ENCODE measurements at regions not wholly inside any gene's neighbourhood (a gene's known extent, or its start where the extent isn't known, plus 50 kb on each side); places are given as distances from the start of the nearest gene placed in this dataset.

DNA sequence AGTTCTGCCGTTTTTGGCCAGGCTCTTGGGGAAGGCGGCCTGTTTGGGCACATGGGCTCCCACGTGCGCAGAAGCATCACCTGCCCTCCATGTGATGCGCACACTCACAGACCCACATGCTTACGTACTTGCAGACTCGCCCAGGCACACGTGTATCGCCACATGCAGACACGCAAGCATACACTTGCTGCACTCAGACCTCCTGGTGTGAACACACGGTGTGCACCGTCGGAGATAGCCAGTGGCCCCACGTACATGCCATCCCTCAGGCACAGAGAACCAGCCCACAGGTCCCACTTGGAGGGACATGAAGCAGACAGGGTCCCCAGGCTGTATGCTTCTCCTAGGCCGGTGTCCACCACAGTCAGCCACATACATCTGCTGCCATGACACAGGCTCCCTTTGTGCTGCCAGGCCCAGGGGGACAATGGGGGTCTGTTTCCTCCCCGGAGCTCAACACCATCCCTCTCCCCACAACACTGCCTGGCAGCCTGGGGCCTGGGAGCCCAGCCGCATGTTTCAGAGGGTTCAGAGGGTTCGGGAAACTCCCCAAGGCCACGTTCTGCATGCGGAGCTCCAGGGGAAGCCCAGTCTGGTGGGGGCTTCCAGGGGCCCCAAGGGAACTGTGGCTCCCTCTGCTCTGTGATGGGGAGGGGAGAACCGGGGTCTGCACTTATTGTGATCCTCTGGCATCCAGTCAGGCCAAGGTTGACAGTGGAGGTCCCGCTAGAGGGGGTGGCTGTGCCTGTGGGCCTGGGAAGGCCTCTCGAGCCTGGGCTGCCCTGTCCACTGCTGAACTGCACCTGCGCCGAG is 208.1 kb upstream of the HAAO start:
- Histone ChIP-seq H3K36me3 (no peaks in the 10 kb centered on the region), H3K4me3 (no peak overlapping the region), H3K27ac (no peak overlapping the region), H3K27me3 (no peaks in the 10 kb centered on the region), H3K9me3 (peaks cover 0 to 7% of the 10 kb centered on the region in 2 donors), H3K4me1 (peaks cover 0 to 4% of the 10 kb centered on the region in 2 donors)
- no peak for DNase-seq (ENCODE audit: low spot score)
- no peak for TF ChIP-seq CTCF (IDR thresholded peaks at IDR 0.05)

DNA sequence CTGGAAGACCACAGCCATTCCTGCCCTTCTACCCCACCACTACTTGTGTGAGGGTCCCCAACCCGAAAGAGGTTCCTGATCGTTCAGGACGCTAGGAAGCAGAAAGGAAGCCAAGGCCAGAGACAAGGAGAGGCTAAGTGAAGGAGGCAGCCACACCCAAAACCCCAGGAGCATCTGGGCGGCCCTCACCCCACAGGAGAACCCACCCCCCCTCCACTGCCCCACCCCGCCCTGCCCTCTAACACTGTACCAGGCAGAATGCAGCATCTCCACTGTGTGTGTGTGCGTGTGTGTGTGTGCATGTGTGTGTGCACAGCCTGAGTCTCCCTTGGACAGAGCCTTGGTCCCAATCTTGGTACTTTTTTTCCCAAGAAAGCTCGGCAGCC is 207.5 kb upstream of the HAAO start:
- Histone ChIP-seq H3K27me3 (no peaks in the 10 kb centered on the region), H3K27ac (no peak overlapping the region), H3K36me3 (no peaks in the 10 kb centered on the region), H3K4me1 (no peaks in the 10 kb centered on the region), H3K4me3 (no peak overlapping the region), H3K9me3 (peaks cover 0 to 7% of the 10 kb centered on the region in 2 donors)
- TF ChIP-seq CTCF (IDR thresholded peaks at IDR 0.05), result no peak
- DNase-seq (ENCODE audit: low spot score), result no peak

DNA sequence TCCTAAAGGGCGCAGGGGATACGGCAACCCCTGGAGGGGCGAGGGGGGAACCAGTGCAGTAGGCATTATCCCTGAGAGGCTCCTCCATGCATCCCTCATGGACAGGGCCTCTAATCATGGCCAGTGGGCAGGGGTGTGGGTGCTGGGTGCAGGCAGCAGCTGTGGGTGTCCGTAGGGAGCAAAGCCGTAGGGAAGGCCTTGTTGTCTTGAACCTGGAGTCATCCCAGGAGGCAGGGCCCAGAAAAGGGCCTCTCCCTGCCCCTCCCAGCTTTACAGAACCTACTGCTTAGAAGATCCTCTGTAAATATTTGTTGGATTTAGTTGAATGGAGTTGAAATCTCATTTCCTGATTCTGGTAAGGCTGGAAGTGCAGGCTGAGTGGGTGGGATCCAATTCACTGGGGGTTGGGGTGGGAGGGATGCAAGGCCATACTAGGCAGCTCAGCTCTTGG is 207.0 kb upstream of the HAAO start:
- H3K27me3 ChIP-seq, result no peaks in the 10 kb centered on the region

GRCh38 chr2:42998721-42999120 is 206.3 kb upstream of the HAAO start:
- peaks cover 0 to 7% of the 10 kb centered on the region in 2 donors for H3K9me3 ChIP-seq
- no peaks in the 10 kb centered on the region for H3K36me3 ChIP-seq
- H3K27me3 ChIP-seq, result no peaks in the 10 kb centered on the region
- H3K4me1 ChIP-seq, result no peaks in the 10 kb centered on the region
- no peak overlapping the region for H3K4me3 ChIP-seq
- H3K27ac ChIP-seq, result no peak overlapping the region
- DNase-seq (ENCODE audit: low spot score), result no peak
- no peak for TF ChIP-seq CTCF (IDR thresholded peaks at IDR 0.05)

More for the DNA sequence above, 207.0 kb upstream of the HAAO start:
- Histone ChIP-seq H3K4me3 (no peak overlapping the region), H3K4me1 (no peaks in the 10 kb centered on the region), H3K9me3 (peaks cover 0 to 7% of the 10 kb centered on the region in 2 donors), H3K36me3 (no peaks in the 10 kb centered on the region), H3K27ac (no peak overlapping the region)
- TF ChIP-seq CTCF (IDR thresholded peaks at IDR 0.05), result no peak
- DNase-seq (ENCODE audit: low spot score), result no peak

GRCh38 chr2:42996528-42996927 is 204.1 kb upstream of the HAAO start:
- Histone ChIP-seq H3K4me3 (no peak overlapping the region), H3K4me1 (no peaks in the 10 kb centered on the region), H3K27me3 (no peaks in the 10 kb centered on the region), H3K9me3 (peaks cover 0 to 7% of the 10 kb centered on the region in 2 donors), H3K36me3 (no peaks in the 10 kb centered on the region), H3K27ac (no peak overlapping the region)
- TF ChIP-seq CTCF (IDR thresholded peaks at IDR 0.05), result no peak
- DNase-seq (ENCODE audit: low spot score), result no peak
